CD4-positive, alpha-beta T cell treated with Interleukin-15 for 1 hour (primary cell): ENCODE measurements at regions not wholly inside any gene's neighbourhood (a gene's known extent, or its start where the extent isn't known, plus 50 kb on each side); places are given as distances from the start of the nearest gene placed in this dataset.

Source experiments
- DNase-seq: peaks from one replicate; pipeline ENCODE4 v3.0.0-alpha.2; 2020

DNA sequence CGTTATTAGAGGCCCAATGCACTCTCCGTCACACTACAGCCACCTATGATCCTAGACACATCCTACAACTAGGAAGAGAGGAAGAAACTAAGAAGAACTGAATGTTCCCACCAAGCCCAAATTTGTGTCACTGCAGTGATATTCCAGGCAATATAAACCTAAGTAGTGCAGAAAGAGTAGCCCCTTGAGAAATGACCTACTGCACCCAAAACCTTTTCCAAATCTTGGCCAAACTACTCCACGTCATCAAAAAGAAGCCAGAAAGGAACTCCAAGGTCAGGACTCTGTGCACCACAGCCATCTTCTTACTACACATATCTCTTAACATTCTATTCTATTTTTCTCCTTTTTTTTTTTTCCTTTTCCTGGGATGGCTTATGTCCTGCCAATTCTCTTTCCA lies 60.2 kb downstream of the ADAMTS1 start:
- DNase-seq = no peak

DNA sequence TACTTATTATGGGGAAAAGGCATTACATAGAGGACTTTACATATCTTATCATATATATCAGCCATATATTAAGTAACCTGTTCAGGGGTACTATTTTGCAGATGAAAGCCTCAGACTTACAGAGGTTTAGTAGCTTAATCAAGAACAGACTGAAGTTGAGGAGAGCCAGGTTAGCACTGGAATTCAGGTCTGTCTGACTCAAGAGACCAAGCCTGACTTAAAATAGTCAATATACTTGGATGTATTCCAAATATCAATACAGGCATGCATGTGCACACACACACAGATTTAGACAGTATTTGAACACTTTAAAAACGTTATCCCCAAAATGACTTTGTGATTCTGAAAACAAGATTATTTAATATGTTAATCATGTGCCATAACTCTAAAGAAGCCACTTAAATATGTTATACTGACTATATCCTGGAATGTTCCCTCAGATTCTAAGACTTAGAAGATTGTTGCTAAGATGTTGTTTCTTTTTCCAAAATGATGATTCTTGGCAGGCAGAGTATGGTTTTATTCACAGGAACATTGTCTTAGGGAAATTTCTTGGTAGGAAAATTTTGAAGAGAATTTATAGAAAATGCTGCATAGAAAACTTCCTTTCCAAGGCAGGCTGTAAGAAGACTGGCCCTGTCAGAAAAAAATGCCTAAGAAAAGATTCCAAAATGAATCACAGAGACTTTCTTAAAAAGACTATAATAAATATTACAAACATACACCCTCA lies 61.6 kb downstream of the ADAMTS1 start:
- DNase-seq = no peak

DNA sequence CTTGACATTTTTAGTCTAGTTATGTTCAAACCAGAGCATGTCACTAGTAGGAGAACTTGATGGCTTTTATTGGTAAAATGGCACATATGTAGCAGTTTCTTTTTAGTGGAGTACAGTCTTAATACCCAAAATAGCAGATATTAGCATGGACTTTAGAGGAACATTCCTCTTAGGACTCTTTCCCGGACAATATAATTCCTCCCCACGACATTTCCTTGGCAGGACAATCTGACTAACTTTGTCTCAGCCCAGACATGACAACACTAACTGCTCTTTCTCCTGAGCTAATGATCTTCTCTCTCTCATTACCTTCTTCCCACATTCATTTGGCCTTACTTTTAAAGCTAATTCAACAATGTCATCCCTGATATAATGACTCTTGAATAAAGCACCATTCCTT lies 62.5 kb downstream of the ADAMTS1 start:
- no peak for DNase-seq

DNA sequence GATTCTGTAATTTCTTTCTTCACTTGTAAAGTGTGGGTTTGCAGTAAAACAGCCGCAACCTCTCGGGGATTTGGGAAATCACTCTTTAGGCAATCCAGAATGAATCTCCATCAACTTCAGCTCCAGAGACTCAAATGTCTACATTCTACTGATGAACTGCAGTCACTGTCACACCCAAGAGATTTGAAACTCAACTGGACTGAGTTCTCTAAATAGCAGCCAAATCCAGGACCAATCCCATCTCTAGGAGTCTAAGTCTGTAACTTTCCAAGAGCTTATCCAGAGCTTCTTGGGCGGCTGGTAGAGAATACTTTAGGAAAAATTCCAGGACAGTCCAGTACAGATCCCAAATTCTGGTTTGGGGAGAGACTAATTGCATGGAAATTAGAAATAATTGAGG lies 62.9 kb downstream of the ADAMTS1 start:
- DNase-seq = no peak

DNA sequence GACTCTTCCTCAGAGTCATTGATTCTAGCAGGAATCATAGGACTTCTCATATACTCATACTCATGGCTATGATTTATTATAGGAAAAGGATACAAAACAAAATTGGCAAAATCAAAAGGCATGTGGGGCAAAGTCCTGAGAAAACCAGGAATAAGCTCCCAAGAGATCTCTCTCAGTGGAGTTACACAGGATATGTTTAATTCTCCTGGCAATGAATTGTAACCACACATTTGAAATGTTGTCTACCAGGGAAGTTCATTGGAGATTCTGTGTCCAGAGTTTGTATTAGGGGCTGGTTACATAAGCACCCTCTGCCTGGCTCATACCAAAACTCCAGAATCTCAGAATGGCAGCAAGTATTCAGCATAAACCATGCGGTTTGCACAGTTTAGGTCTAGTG lies 63.9 kb downstream of the ADAMTS1 start:
- DNase-seq = no peak

DNA sequence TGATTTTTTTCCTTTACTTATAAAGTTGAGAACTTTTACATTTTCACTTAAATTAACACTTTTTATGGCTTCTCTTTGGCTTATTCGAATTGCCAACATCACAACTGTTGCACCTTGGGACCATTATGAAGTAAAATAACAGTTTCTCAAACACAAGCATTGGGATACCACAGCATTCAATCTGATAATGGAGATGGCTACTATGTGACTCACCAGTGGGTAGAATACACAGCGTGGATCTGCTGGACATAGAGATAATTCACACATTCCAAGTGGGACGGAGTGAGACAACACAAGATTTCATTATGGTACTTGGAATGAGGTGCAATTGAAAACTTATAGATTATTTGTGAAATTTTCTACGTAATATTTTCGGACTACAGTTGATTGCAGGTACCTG lies 68.0 kb downstream of the ADAMTS1 start:
- no peak for DNase-seq

DNA sequence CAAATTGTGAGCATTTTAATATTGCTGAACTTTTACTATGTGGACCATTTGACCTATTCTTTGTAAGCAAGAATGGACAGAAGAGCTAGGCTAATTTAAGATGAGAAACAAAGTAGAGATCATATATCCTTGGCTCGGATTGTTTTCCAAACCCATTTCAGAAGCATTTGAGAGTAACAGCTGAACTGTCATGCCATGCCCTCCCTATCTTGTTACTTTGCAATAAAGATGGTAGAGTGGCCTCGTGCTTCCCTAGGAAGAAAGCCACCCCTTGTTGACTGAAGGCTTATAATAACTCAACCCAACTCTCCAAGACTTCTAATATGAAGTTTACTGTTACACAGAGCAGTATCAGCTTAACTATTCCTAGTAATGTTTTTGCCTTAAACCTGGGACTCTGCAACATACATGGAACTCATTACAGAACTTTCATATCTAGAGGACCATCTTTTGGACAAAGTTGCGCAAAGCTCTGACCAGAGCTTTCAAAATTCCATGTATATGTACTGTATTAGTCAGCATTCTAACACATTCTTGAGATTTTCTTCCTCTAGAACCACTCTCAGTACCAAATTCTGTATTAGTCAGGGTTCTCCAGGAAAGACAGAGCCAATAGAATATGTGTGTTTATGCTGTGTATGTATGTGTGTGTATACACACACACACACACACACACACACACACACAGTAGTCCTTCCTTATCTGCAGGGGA lies 68.7 kb downstream of the ADAMTS1 start:
- DNase-seq = no peak

DNA sequence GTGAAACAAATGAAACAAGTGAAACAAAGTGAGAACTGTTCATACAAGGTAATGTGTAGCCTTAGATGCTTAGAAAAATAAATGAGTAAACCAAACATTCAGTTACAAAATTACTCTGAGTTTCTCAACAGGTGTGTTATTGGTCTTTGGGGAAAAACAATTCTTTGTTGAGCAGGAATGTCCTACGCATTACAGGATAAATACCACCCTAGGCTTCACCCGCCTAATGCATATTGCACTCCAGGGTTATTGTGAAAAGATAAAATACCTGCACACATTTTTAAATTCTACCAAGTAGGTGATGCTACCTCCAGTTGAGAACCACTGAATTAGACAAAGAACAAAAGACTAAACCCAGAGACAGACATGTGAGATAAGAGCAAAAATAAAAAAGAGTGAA lies 72.2 kb downstream of the ADAMTS1 start:
- no peak for DNase-seq

DNA sequence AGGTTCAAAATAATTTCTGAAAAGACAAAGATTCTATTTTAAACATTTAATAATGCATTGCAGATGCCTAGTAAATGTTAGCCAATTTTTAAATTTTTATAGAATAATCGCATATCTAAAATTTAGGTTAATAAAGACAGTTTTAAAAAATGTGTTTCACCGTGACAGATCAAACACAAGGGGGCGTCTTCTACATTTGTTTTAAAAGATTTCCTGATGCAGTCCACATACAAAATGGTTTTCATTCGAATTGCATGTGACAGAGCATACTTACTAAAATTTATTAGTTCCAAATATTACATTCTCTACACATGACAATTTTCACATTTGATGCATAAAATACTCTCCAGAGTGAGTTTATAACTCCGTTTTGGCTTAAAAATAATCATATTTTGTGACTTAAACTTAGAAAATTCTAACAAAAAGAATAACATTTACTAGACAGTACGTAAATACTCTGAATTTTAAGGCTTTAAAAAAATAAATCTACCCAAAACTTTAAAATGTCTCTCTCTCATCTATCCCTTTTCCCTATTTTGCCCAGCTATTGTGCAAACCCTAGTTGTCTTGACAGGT lies 75.5 kb downstream of the ADAMTS1 start:
- DNase-seq = no peak

DNA sequence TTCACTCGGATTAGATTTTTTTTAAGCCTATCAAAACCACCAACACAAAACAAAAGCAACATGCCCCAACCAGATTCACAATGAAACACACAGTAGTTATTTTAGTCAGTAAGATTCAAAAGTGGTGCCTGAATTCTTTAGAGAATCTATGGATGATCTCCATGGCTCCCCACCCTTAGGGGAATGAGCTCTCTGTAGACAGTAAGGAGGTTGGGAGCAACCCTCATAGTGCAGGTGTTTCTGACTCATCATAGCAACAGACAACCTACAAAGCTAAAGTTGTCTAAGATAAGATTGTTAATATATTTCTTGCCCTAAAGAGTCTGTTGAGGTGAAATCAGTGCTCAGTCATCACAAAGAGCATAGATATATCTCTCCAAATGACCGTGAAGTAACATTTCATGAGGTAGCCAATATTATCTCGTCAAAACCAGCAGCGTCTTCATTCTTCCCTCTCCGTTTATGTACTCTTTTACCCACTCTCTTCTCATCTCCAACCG lies 78.3 kb downstream of the ADAMTS1 start:
- DNase-seq = no peak

DNA sequence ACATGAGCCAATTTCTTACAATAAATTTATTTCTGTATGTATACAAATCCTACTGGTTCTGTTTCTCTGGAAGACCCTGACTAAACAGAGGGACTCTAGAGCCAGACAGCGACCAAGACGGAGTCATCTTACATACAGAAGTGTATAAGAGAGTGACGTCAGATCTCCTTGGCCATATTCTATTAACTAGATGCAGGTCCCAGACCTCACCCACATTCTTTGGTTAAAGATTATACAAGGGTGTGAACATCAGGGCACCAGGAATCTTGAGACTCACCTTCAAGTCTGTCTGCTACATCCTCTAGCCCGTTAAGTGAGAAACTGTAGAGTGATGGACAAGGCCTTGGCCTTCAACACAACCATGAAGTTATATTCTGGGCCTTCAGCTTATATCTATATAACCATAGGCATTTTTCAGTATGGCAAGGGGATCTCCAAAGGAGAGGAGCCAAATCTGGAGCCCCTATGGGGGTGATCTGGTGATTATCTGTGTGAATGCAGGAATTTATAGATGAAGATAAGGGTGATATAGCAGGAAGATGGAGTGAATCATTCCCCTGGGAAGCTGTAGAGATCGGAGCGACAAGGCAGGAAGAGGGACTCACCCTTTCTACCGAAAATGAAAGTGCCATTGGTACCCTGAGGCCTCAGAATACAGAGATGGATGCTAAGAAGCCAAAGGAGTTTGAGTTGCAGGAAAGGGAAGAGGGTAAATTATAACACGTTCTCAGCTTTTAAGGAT lies 83.9 kb downstream of the ADAMTS1 start:
- no peak for DNase-seq

DNA sequence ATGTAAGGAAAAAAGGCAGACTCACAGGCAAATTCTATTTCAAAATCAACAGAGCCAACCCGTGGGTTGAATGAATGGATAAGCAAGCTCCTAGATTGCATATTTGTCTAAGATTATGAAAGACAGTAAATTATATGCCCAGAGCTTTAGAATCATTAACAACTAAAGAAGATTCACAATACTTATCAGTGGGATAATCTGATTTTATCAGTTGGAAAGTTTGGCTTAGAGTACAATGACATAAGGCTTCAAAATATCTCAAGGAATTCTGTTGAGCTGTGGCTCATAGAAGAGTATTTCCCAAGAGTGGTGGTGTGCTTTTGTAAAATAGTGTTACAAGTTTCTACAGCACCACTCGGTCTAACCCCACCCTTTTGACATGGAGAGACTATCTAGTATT lies 85.5 kb downstream of the ADAMTS1 start:
- DNase-seq = no peak

DNA sequence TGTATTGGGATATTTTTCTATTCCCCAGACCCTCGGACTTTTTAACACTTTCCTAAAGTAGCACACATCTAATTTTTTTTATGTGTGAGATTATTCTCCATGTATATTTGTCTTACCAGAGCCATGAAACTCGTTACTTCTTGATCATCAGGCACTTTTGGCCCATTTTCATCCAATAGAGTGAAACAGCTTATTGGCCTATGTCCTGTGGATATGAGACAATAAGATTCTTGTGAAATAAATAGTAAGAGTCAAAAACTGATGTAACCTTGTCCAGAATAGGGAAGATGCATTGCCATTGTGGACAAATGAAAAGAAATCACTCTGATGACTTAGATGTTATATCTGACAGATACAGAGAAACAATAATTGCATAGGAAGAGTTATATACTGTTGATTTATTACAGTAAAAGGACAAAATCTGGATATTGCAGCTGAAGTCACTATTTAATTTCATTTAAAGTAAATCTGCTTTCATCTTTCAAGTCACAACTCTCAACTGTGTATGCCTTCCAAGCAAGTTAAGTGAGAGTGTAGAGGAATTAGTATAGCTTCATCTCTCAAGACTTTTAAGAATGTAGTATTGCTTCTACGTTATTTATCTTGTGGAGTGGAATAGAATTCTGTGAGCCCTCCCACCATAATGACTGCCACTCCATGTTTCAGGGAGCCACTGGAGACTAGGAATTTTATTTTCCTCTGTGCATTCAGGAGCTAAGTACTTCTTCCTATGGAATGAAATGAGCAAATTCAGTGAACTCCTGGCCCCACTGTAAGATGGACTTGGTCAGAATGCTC lies 86.9 kb downstream of the ADAMTS1 start:
- DNase-seq = no peak

DNA sequence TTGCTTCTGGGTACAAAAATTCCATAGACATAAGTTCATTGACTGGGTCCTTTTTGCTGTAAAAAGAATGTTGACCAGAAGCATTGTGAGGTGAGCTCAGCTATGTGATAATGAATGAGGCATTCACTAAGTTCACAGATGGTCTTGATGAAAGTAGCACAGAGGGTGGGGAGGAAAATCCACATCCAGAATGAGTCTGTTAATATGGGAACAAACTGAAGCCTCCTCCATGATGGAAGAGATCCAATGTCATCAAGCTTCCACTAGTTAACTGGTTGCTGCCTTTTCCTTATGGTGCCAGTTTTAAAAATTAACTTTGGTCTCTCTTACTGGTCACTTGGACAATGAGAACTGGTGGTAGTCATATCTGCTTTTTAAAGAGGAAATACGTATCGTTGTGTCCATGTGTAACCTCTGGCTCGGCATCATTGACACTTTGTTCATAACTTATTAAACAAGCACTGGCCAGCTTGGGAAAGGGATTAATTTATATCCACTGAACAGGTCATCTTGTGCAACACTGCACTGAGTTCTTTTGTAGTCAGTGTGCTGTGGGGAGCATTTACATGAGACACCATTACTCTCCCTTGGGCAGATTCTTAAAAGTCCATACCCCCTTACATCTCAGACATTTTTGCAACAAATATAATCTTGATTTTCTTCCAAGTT lies 88.6 kb downstream of the ADAMTS1 start:
- no peak for DNase-seq

DNA sequence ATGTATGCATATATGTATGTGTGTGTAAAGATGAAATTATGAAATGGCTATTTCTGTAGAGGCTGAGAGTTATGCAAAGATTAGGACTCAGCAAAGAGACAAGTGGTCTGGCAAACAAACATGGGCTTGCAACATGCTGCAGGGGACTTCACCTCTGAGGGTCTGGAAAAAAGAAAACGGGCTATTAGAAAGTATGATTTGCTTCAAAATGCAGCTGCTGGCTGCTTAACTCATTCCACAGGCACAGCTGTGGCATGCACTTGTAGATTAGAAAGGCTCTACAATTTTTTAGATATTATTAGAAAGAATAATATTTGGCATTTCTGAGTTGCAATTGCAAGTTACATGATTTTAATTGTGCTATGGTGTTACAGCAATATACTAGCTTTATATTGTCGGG lies 90.4 kb downstream of the ADAMTS1 start:
- DNase-seq = no peak

DNA sequence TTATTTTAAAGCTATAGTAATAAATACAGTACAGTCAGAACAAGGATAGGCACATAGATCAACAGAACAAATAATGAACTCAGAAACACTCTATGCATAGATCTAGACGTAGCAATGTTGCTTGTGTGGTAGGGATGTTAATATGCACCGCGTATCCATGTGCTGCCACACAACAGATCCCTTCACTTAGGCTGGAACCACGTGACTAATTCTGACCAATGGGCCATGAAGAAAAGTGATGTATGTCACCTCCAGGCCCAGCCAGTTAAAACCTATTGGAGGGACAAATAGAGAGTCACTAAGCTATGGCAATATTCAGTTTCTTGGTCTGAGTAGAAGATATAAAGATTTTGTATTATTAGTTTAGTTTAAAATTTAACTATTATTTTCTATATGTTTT lies 91.4 kb downstream of the ADAMTS1 start:
- DNase-seq = no peak

DNA sequence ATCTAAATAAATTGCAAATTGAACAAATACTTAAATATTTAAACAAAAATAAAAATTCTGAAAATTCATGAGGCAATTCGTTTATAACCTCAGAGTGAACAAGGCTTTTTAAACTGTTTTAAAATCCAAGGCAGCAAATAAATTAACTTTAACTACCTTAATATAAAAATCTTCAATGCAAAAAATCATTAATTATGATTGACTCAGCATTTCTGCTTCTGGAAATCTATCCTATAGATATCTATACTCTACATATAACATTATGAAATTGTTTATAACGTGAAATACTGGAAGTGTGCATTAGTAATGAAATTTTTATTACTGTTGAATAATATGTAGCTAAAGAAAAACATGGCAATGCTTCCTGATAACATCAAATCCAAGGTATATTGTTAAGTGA lies 92.4 kb downstream of the ADAMTS1 start:
- DNase-seq = no peak

DNA sequence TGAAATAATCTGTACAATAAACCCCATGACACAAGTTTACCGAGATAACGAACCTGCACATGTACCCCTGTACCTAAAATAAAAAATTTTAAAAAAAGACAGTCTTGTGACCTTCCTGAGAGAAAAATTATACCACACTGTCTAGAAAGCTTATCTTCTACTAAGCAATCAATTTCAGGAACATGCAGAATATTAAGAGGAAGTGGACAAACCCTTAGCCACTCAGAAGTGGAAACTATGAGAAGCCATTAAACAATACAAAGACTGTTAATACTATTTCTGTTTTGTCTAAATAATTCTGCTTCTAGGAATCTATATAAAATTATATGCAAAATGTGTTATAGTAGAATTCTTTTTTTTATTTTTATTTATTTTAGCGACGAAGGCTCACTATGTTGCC lies 93.9 kb downstream of the ADAMTS1 start:
- no peak for DNase-seq

DNA sequence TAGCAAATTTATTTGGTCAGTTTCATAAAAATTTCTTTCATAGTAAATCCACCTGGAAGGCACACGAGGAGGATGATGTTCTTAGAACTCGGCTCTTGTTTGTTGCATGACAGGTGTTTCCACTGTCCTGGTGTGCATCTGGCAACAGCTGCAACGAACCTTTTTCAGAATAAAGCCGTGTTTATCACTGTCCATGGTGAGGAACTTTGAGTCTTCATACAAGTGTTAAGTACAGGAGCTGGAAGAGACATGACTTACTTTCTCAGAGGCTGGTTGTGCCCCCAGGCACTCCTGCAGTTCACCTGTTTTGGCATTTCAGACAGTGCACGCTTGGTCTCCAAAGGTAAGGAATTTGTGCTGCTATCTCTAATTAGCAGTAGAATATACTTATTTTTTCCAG lies 97.1 kb downstream of the ADAMTS1 start:
- no peak for DNase-seq

DNA sequence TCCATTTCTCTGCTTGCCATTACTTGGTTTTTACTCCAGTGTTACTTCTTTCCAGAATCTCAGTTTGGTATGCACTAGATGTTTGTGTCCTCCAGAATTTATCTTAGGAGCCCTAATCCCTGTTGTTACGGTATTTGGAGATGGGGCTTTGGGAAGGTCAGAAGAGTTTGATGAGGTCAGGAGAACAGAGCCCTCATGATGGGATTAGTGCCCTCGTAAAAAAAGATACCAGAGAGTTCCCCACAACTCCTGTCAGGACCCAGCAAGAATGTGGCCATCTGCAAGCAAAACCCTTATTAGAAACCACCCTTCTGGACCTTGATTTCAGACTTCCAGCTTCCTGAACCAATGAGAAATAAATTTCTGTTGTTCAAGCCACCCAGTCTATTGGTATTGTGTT lies 98.0 kb downstream of the ADAMTS1 start:
- DNase-seq = no peak

DNA sequence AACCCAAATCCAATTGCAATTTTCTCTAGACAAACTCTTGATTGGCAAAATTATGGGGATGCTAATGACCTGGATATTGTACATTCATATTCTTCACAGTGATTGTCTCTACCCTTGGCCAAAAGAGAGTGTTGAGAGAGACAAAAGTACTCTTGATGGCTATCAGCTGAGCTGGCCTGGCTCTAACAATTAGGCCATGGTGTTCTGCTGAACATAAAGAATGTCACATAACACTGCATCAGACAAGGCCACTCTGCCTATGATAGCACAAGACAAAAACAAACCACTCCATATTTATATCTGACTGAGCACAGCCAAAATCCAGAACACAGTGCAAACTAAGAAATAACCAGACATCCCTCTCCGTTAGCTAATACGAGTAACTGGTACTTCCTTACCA lies 101.7 kb downstream of the ADAMTS1 start:
- DNase-seq = no peak

DNA sequence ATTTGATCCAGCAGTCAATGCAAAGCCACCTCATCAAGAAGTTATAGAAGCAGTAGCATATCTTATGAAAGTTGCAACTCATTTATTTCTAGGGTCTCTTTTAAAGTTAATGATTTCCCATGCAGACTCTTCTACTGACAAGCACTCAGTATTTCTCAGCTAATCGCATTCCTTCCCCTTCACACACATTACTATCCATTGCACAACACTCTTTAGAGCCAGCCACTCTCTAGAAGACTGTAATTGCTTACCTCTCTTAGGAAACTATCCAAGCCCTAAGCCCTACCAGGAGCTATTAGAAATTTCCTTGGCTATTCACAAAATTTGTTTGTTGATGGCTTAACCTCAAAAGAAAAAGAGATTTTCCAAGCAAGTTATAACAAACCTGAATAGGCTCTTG lies 106.0 kb downstream of the ADAMTS1 start:
- DNase-seq = no peak
